ENCODE measurements at regions not wholly inside any gene's neighbourhood (a gene's known extent, or its start where the extent isn't known, plus 50 kb on each side); places are given as distances from the start of the nearest gene placed in this dataset.
"Not testable (repeated sequence)": the region's sequence is repeated elsewhere in the genome, so short reads cannot be mapped to it uniquely, and the experiment has no call there.

GRCh38 chr4:108453366-108453765 is 167.0 kb upstream of the RPL34 start:
- DNase-seq: no peak

GRCh38 chr4:108450236-108450898 is 170.0 kb upstream of the RPL34 start:
- no peak for DNase-seq

DNA sequence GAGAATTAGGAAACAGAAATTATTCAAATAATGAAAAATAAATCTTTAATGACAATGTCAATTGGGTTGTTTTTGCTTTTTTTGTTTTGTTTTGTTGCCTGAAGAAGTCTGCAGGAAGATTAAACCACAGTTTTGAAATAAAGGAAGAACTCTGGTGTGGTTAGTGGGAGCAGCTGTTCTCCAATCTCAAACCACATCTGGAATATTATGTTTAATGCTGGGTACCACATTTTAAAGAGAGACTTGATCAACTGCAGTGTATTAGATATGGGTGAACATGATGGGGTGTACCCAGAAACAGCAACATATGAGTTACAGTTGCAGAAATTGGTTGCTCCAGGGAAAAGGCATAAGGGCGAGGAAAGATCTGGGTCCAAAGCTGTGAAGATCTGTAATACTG is 171.2 kb upstream of the RPL34 start:
- no peak for DNase-seq

- DNase-seq: no peak
Measured at GRCh38 chr4:108446556-108446955, 173.8 kb upstream of the RPL34 start.

DNA sequence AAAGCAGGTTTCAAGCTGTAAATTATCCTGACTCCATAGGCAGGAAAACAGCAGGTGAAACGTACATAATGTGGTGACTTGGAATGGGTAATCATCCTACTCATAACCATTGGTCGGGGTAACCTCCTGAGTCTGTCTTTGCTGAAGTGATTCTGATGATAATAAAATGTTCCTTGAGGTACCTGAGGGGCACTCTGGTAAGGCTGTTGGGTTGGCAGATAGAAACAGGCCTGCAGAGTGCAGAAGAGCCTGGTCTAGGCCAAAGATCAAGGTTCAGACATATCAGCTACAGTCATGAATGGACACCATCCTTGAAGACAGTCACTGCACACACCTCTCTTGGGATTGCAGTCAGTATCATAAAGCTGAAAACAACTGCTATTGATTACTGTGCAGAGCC is 174.7 kb upstream of the RPL34 start:
- no peak for DNase-seq

- DNase-seq: no peak
Measured at GRCh38 chr4:108443585-108443984, 176.8 kb upstream of the RPL34 start.

- DNase-seq: no peak
Measured at GRCh38 chr4:108433832-108434231, 186.5 kb upstream of the RPL34 start.

DNA sequence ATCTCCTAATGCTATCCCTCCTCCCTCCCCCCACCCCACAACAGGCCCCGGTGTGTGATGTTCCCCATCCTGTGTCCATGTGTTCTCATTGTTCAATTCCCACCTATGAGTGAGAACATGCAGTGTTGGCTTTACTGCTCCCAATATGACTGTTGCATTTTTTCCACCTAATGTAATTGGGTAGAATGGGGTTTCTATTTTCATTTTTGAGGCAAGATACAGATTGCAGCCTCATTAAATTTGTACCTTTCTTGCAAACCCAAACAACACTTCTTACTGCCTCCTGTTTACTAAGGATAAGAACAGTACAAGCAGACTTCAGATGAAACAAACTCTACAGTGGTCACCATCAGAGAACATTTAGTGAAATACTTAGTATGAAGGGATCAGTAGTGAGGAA is 187.0 kb upstream of the RPL34 start:
- DNase-seq: not testable (repeated sequence)

DNA sequence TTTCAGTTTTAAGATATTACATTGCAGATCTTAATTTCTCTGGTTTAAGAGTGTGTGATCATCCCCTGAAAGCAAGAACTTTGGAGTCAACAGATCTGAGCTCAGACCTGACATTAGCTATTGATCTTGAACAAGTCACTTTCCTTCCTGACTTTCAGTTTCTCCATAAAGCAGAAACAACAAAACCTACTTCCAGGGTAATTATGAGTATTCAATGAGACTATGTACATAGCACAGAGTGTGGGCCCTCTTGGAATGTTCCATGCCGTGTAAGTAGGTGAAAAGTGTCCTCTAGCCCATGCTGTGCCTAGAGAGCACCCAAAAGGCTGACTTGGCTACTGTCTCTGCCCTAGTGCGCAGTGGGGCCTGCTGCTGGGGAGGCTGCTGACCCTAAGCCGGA is 188.0 kb upstream of the RPL34 start:
- DNase-seq: no peak

GRCh38 chr4:108431986-108432385 is 188.4 kb upstream of the RPL34 start:
- DNase-seq: no peak

GRCh38 chr4:108430921-108431320 is 189.5 kb upstream of the RPL34 start:
- no peak for DNase-seq

GRCh38 chr4:108429662-108430061 is 190.7 kb upstream of the RPL34 start:
- no peak for DNase-seq

DNA sequence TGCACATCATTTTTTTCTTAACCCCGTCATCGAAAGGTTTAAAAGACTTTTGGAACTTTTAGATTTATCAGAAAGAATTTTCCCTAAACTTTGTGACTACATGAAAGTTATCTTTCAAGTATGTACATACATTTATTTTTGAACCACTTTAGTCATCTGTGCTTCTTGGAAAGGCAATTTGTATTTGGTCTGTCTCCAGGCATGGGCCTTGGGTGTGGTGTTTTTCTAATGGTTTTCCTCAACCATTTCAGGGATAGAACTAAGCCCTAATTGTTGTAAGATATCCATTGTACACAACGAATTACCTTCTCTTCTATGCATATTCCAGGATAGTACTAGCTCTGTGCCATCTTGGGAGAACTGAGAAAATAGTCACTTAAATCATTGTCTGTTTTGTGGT is 191.5 kb upstream of the RPL34 start:
- no peak for DNase-seq

DNA sequence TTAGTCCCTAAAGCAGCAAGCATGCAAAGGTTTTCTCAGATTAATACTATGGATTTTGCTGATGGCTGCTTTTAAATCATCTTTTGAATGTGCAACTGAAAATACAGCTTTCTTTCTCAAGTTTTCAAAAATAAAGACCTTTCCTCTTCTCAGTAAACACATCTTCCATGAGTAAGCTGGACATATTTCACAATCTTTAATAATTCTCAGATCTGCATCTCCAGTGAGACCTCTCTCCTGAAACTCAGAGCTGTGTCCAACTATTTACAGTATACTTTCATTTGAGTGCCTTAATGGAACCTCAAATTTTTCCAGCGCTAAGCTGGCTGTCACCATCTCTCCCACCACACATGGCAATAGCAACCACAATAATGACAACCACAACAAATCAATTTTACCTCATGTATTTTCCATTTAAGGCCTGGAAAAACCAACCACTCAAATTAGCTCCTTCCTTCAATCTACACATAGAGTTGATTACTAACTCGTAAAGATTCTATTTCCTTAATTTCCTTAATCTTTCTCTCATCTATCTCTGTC is 192.4 kb upstream of the RPL34 start:
- no peak for DNase-seq

GRCh38 chr4:108426493-108426892 is 193.9 kb upstream of the RPL34 start:
- no peak for DNase-seq

DNA sequence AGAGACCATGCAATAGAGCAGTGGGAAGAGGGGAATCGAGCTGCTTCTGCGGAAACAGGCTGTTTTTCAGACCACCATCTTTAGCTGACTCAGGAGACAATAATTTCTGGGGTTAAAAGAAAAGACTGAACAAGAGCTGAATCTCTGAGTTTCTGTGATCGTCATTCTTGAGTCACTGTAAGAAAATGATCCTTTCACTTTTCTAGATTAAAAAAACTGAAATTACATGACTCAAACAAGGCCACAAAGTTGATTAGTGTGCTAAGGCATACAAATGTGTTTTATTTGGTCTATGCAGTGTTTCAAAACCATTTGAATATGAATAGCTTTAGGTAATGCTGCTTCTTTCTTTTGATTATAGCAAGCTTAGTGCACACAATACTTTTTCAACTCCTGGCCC is 194.4 kb upstream of the RPL34 start:
- DNase-seq: no peak

GRCh38 chr4:108417923-108418322 is 202.5 kb upstream of the RPL34 start:
- no peak for DNase-seq

DNA sequence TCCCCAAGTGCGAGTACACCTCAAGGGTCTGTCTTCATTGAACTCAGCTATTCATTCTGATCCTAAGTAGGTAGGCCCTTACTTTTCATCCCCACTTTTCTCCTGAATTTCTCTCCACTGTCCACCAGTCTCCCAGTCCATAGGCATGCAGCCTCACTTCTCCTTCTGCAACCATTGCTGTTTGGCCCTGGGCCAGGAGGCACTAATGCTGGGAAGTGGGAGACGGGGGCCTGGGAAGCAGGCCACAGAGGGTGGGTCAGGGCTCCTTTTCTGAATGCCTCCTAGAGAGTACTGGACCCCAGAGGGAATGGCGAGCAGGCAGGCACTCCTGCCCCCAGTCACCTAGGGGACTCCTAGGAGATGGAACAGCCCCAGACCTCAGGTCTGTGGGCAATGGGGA is 203.5 kb upstream of the RPL34 start:
- no peak for DNase-seq

DNA sequence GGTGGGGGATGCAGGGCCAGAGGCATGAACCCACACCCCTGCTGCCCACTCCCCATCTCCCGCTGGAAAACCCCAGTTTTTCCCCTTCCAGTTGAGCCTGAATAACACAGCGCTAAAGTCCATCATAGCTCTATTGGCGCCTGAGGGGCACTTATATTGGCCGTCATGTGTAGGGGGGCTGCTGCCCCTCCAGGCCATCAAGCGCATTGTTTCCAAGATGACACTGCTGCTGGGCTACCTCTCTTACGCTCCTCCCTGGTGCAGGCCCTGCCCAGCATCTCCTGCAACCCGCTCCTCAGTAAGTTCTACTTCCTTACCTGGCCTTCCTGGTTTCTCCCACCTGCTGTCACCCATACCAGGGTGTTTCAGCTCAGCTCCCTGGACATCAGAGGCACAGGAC is 205.0 kb upstream of the RPL34 start:
- DNase-seq: no peak

- no peak for DNase-seq
Measured at GRCh38 chr4:108411836-108412235, 208.5 kb upstream of the RPL34 start.

- not testable (repeated sequence) for DNase-seq
Measured at GRCh38 chr4:108409691-108410090, 210.7 kb upstream of the RPL34 start.

DNA sequence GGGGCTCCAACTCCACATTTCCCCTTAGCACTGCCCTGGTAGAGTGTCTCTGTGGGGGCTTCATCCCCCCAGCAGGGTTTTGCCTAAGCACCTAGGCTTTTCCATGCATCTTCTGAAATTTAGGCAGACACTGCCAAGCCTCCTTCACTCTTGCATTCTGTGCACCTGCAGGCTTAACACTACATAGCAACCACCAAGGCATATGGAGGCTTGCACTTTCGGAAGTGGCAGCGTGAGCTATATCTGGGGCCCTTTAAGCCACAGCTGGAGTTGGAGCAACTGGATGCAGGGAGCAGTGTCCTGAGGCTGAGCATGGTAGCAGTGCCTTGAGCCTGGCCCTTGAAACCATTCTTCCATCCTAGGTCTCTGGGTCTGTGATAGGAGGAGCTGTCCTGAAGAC is 214.8 kb upstream of the RPL34 start:
- DNase-seq: no peak

- DNase-seq: no peak
Measured at GRCh38 chr4:108400309-108400708, 220.1 kb upstream of the RPL34 start.

DNA sequence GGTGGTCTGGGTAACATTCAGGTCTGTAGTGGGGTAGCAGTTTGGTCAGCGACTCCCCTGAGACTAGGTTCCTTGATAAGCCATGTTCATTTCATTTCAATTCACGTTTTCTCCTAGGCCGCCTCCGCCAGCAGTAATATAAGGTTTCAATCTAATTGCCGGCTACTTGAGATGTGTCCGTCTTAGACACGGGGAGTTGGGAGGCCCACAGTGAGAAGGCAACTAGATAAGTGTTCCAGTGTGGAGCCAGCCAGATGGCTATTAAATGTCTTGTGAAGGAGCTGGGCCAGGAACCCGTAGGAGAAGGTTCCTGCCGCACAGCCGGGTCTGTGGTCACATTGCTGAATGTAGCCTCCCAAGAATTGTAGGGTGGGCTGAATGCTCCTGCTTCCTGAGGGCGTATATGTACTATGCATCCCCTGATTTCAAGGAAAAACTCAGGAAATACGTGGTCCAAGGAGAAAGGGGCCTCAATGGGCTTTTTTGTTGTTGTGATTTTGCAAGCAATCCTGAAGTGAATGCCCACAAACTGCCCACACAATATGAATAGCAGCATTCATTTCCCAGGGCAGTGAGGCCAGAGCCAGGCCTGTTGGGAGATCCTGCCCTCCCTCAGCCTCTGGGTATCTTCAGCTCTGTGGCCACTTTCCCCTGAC is 220.6 kb upstream of the RPL34 start:
- DNase-seq: no peak

DNA sequence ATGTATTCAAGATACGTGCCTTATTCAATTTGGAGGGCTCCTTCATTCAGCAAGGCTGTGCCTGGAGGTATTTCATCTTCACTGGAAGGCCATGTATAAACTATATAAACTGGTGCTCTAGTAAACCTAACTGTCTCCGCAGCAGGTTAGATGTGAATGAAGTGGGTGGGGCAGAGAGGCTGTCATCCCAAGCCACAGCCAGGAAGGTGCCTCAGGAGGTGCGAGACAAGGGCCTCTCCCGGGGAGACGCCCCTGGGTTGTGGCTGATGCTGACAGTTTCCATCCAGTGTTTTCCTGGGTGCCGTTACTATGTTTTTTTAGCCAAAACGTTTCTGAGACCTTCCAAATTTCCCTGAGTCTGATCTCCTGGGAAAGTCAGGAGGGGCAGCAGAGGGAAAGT is 221.5 kb upstream of the RPL34 start:
- no peak for DNase-seq

Data from NCI-H82 (cell line).